ENCODE measurements at regions not wholly inside any gene's neighbourhood (a gene's known extent, or its start where the extent isn't known, plus 50 kb on each side); places are given as distances from the start of the nearest gene placed in this dataset.

- DNase-seq (ENCODE audit: insufficient read length, low spot score) (no peak), FAIRE-seq (no peak)
- TF ChIP-seq, protein P1, sequence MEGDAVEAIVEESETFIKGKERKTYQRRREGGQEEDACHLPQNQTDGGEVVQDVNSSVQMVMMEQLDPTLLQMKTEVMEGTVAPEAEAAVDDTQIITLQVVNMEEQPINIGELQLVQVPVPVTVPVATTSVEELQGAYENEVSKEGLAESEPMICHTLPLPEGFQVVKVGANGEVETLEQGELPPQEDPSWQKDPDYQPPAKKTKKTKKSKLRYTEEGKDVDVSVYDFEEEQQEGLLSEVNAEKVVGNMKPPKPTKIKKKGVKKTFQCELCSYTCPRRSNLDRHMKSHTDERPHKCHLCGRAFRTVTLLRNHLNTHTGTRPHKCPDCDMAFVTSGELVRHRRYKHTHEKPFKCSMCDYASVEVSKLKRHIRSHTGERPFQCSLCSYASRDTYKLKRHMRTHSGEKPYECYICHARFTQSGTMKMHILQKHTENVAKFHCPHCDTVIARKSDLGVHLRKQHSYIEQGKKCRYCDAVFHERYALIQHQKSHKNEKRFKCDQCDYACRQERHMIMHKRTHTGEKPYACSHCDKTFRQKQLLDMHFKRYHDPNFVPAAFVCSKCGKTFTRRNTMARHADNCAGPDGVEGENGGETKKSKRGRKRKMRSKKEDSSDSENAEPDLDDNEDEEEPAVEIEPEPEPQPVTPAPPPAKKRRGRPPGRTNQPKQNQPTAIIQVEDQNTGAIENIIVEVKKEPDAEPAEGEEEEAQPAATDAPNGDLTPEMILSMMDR (IDR thresholded peaks at IDR 0.05; ENCODE audit: insufficient read depth, missing control alignments), result no peak
Measured at GRCh38 chrX:42399632-42400024, 378.3 kb downstream of the PPP1R2C start.

DNA sequence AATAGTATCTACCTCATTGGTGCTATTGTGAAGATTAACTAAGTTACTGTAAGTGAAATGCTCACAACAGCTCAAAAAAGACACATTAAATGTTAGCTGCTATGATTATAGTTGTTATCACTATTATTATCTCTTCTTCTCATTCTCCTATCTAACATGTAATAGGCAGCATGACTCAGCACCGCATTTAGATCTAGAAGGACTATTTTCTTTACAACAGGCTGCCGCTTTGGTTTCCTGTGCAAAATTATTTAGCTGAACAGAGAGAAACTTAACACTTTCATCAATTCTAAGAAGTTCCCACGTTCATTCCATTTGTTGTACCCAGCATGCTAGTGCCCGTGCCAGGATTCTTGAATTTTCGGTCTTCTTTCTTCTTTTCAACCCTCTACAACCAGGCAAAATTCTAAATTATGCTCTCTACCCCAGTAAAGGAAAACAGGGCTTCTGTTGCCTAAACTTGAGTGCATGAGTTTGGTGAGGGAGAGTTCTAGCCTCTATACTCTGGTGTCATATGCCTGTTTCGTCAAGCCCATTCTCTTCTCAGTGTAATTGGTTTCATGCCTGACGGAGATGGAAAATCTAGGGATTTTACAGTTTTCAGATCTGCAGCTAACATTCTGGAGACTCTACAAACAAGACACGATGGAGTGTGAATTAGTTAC is 378.9 kb downstream of the PPP1R2C start:
- FAIRE-seq (no peak), DNase-seq (ENCODE audit: insufficient read length, low spot score) (no peak)
- TF ChIP-seq, protein P1 (IDR thresholded peaks at IDR 0.05; ENCODE audit: insufficient read depth, missing control alignments), result no peak

GRCh38 chrX:42396136-42396535 is 381.8 kb downstream of the PPP1R2C start:
- no peak for DNase-seq (ENCODE audit: insufficient read length, low spot score)
- peak; percentile 77 for FAIRE-seq
- TF ChIP-seq, protein P1 (IDR thresholded peaks at IDR 0.05; ENCODE audit: insufficient read depth, missing control alignments), result no peak

DNA sequence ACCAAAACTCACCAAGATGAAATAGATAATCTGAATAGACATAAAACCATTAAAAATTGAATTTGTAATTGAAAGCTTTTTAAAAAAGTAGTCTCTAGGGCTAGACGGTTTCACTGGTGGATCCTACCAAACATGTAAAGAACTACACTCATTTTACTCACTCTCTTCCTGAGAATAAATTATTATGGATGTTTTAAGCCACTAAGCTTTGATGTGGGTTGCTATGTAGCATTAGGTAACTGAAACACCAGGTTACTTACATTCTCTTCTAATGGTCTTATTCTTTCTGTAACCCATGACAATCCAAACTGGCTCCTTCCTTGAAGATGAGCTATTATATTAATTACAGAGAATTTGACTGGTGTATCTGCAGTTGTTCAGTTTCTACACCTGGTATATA is 385.1 kb downstream of the PPP1R2C start:
- TF ChIP-seq, protein P1 (IDR thresholded peaks at IDR 0.05; ENCODE audit: insufficient read depth, missing control alignments), result no peak
- FAIRE-seq (no peak), DNase-seq (ENCODE audit: insufficient read length, low spot score) (no peak)

DNA sequence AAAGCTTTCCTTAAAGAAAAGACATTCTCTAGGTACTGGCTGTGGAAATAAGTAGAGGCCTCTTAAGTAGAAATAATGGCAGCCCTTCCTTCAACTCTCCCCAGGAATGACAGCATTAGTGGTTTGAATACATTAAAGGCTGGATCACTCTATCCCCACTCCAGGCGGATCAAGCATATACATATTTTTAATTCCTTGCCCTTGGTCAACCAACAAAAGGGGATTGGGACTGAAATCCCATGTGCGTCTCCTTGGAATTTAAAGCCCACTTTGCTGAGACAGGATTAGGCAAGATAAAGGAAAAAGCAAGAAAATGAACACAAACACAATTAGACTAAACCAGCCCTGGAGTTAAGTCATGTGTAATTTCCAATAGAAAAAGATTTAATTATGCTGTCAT is 391.3 kb downstream of the PPP1R2C start:
- TF ChIP-seq, protein P1 (IDR thresholded peaks at IDR 0.05; ENCODE audit: insufficient read depth, missing control alignments), result no peak
- FAIRE-seq (no peak), DNase-seq (ENCODE audit: insufficient read length, low spot score) (no peak)

- no peak for DNase-seq (ENCODE audit: insufficient read length, low spot score)
- TF ChIP-seq, protein P1 (IDR thresholded peaks at IDR 0.05; ENCODE audit: insufficient read depth, missing control alignments), result no peak
Measured at GRCh38 chrX:42385730-42386129, 392.2 kb downstream of the PPP1R2C start.

DNA sequence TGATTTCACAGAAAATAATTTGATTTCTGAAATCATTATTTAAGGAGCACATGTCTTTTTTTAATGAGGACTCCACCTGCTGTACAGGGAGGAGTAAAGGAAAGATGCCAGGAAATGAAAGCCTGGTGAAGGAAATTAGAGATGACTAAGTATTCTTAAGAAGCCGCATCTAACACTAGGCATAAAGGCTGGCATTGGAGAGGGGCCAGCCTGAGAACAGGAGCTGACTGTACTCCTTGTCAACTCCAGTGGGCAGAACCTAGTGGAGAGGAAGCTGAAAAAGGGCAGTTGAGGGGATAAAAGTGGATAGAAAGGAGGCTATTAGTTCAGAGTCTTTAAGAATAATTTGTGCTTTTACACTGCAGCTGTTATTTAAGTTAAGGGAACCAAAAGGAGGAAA is 393.0 kb downstream of the PPP1R2C start:
- FAIRE-seq (no peak), DNase-seq (ENCODE audit: insufficient read length, low spot score) (no peak)
- TF ChIP-seq, protein P1 (IDR thresholded peaks at IDR 0.05; ENCODE audit: insufficient read depth, missing control alignments), result no peak

More at GRCh38 chrX:42385730-42386129, 392.2 kb downstream of the PPP1R2C start:
- FAIRE-seq, result peak; percentile 21
